RKO (cell line): ENCODE measurements at regions not wholly inside any gene's neighbourhood (a gene's known extent, or its start where the extent isn't known, plus 50 kb on each side); places are given as distances from the start of the nearest gene placed in this dataset.
"Not testable (repeated sequence)": the region's sequence is repeated elsewhere in the genome, so short reads cannot be mapped to it uniquely, and the experiment has no call there.

ENCODE experiments used
- DNase-seq: peaks from one replicate; pipeline ENCODE4 v3.0.0-alpha.2; 2016; ENCODE audit warnings: low spot score

DNA sequence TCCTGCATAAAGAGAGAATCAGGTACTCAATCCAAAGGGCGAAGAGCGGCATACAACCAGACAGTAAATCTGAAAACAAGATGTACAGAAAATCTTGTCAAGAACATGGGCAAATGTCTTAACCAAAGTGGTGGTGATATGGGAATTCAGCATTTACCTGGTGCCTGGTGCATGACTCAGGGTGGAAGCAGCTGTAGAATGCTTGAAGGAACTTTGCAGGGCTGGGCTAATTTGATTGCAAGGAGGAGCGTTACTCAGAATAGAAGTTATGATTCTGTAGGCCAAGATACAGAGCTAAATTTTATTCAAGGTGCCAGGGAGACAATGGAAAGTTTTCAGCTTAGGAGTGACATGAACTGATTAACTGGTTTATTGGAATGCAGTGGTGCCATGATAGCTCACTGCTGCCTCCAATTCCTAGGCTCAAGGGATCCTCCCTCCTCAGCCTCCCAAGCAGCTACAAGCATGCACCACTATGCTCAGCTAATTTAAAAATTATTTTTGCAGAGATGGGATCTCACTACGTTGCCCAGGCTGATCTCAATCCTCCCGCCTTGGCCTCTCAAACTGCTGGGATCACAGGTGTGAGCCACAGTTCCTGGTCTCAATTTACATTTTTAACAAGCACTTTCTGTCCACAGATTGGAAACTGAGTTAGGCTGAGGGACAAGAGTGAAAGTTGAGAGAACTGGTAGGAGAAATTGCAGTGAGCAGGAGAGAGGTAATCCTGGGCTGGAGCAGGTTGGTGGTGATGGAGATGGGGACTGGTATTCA, 91.5 kb upstream of the TBC1D5 start:
- no peak for DNase-seq

DNA sequence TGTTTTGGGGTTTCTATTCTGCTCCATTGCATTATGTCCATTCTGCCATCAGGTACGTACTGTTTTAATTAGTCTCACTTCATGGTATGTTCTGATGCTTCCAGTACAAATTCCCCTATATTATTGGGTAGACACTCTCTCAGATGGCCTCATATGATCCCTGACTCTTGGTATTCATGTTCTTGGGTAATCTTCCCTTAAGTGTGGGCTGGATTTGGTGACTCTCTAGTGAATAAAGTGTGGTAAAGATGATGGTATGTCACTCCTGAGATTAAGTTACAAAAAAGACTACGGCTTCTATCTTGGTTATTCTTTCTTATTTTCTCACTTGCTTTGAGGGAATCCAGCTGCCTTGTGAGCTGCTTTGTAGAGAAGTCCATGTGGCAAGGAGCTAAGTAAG, 89.6 kb upstream of the TBC1D5 start:
- DNase-seq = no peak

DNA sequence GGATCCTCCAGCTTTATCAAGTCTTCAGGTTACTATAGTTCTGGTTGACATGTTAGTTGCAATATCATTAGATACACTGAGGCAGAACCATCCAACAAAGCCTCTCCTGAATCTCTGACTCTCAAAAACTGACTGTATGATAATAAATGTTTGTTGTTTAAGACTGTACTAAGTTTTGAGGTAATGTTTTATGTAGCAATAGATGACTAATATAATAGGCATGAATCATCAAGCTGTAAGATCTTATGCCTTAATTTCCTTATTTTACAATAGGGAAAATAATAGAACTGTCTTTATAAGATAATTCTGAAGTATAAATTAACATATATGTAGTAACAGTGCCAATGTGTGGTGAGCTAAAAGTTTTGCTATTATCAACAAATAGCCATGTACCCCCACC, 88.9 kb upstream of the TBC1D5 start:
- peak; percentile 7 for DNase-seq

DNA sequence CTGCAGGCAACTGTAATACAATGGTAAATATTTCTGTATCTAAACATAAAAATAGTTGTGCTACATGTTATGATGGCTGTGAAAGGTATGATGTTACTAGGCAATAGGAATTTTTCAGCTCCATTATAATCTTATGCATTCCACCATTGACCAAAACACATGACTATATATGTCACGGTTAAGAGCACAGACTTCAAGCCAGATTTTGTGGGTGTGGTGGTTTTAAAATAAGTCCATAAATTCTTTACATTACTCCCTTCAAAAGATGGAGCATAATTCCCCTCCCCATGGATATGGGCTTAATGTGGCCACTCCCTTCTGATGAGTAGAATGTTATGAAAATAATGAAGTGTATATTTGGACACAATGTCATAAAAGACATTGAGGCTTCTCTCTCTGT, 88.4 kb upstream of the TBC1D5 start:
- DNase-seq = no peak

DNA sequence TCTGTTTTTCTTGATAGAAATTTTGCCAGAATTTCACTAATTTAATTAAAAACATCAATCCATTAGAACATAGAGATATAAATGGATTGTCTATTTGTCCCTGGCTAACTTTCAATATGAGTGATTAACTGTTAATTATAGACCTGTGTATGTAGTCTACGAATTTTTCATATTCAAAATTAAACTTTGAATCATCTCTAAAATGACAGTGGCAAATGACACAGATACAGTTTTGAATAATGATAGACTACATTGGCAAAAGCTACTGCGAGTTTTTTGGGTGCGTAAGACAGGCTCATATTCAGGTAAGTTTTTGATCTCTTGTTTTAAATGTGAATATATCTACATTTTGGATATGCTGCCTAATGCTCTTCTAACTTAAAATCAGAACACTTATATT, 86.0 kb upstream of the TBC1D5 start:
- no peak for DNase-seq

DNA sequence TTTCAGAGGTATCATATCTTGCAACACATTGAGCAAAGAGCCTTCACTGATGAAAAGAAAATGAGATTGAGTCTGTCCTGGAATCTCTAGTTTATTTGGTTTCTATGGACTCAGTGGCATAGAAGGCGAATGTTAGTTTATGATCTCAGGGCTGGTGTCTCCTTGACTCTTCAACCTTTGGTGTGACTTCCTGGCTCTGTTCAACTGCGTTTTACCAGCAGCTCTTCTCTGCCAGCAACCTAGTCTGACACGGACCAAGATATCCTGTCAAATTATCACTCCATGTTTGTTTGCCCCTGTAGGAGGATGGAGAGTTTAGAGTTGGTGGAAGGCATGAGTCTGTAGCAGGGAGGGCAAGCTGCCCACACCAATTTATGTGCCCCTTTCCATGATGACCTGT, 82.9 kb upstream of the TBC1D5 start:
- DNase-seq = no peak

DNA sequence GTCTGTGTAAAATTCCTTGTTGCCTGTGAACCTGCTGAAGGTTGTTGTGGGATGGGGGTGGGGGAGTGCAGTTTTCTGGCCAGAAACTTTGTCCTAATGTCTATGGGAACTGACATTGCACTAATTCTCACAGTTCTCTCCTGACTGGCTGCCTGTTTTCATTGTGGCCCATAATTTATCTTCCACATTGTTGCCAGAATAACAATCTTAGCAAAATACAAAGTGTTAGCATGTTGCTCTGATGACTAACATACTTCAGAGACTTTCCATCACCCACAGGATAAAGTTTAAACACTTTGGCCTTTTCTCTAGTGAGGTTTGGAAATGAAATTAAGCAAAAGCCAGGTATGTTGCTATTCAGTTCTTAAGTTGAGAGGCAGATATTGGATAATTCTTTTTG, 81.4 kb upstream of the TBC1D5 start:
- no peak for DNase-seq

DNA sequence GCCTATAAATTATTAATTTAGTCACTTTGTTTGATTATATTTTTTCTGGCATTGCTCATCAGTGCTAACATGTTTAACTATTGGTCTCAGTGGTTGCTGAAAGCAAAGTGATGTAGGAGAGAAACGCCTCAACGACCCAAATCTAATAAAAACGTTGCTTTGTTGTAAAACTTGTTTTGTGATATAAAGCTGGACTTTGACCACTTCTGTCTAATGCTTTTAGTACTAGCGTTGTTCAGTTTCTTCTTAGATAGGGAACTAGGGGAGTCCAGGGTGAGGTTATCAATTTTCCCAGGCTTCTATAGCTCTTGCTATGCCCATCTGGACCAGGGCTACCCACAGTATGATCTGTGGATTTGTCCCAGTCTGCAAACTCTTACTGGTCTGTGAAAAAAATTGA, 80.6 kb upstream of the TBC1D5 start:
- no peak for DNase-seq

DNA sequence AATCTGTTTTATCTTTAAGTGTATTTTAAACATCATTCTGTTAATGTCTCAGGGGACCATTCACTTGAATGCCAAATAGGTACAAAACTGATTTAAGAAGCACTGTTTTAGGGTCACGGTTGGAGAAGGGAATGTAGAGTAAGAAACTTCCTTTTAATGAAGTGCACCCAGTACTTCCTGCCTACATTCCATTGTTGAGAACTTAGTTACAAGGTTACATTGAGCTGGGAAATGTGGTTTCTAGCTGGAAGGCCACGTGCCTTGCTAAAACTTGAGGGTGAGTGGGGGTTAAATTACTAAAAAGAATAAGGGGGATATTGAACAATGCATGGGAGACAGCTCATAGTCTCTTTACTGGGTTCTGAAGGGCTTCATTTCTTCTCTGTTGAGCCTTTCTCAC, 78.3 kb upstream of the TBC1D5 start:
- no peak for DNase-seq

DNA sequence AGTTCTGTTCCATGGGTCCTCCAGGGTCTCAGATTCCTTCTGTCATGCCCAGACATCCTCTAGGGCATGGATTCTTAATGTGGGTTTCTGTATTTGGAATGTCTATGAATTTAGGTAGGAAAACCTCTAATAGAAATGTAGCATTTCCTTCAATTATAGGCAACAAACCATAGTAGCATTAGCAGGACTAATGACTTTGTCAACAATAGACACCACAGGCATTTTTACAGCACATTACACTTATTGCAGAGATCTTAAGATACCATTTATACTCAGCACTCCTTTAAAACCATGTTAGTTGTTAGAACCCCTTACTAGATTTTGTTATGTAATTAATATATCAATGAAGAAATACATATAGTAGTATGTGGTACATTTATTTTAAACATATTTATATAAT, 77.8 kb upstream of the TBC1D5 start:
- no peak for DNase-seq

DNA sequence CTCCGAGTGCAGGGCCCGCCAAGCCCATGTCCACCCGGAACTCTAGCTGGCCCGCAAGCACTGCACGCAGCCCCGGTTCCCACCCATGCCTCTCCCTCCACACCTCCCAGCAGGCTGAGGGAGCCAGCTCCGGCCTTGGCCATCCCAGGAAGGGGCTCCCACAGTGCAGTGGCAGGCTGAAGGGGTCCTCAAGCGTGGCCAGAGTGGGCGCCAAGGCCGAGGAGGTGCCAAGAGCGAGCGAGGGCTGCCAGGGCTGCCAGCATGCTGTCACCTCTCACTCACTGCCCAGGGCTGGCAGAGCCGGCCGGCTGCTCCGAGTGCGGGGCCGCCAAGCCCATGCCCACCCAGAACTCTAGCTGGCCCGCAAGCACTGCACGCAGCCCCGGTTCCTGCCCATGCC, 75.5 kb upstream of the TBC1D5 start:
- not testable (repeated sequence) for DNase-seq

DNA sequence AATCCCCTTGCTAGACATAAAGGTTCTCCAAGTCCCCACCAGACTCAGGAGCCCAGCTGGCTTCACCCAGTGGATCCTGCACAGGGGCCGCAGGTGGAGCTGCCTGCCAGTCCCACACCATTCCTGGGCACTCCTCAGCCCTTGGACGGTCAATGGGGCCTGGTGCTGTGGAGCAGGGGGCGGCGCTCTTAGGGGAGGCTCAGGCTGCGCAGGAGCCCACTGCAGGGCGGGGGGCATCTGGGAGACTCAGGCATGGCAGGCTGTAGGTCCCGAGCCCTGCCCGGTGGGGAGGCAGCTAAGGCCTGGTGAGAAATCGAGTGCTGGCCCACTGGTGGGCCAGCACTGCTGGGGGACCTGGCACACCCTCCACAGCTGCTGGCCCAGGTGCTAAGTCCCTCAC, 75.1 kb upstream of the TBC1D5 start:
- DNase-seq = no peak

DNA sequence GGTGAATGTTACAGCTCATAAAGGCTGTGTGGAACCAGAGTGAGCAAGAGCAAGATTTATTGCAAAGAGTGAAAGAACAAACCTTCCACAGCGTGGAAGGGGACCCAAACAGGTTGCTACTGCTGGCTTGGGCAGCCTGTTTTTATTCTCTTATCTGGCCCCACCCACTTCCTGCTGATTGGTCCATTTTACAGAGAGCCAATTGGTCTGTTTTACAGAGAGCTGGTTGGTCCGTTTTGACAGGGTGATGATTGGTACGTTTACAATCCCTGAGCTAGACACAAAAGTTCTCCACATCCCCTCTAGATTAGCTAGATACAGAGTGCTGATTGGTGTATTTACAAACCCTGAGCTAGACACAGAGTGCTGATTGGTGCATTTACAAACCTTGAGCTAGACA, 74.4 kb upstream of the TBC1D5 start:
- not testable (repeated sequence) for DNase-seq

DNA sequence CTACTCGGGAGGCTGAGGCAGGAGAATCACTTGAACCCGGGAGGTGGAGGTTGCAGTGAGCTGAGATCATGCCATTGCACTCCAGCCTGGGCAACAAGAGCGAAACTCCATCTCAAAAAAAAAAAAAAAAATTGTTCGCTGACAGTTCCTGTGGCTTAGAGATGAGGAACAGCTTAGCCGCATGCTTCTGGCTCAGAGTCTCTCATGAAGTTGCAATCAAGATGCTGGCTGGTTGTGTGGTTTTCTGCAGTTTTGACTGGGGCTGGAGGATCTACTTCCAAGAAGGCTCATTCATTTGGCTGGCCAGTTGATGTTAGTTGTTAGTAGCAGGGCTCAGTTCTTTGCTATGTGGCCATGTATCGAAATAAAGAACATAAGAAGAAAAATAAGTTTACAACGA, 69.9 kb upstream of the TBC1D5 start:
- not testable (repeated sequence) for DNase-seq

DNA sequence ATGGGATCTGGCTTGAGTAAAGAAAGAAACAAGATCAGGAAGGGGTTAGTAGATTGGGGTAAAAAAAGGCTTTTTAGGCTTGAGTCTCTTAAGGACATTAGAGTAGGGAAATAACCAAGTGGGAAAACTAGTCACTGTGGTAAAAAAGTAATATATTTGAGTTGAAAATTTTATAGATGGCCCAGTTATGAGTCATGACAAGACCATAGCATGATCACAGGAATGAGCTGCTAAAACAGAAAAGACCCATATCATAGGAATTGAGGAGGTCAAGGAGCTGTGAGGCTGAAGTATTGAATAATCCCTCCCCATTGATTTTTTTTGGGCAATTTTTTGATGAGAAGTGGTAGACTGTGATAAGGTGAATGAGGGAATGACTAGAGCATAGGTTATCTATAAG, 69.2 kb upstream of the TBC1D5 start:
- DNase-seq = no peak

DNA sequence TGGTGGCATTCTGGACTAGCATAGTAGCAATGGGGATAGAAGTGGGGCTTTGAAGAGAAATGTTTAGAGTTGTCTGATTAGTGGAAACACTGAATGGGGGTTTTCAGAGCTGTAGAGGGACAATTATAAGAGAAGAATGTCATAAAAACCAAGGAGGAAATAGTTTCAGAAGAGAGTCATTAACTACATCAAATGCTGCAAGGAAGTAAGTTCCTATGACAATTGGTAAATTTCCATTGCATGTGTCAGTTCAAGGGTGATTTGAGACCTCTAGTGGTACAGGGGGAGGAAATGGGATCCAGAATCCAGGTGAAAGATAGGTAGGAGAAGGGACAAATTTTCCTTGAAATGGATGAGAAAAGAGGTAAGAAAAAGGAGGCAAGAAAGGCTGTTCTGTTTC, 68.3 kb upstream of the TBC1D5 start:
- peak; percentile 25 for DNase-seq

DNA sequence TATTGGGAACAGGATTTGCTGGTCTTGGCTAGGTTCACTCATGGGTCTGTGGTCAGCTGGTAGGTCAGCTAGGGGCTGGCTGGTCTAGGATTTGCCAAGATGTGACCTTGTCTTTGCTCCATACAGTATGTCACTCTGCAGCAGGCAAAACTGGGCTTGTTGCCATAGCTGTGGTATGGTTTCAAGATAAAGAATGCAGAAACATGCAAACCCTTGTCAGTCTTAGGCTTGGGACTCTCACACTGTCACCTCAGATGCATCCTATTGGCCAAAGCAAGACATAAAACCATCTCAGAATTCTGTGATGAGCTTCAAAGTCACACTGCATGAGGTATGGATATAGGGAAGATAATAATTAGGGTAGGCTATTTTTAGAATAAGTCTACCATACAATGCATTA, 66.6 kb upstream of the TBC1D5 start:
- no peak for DNase-seq

DNA sequence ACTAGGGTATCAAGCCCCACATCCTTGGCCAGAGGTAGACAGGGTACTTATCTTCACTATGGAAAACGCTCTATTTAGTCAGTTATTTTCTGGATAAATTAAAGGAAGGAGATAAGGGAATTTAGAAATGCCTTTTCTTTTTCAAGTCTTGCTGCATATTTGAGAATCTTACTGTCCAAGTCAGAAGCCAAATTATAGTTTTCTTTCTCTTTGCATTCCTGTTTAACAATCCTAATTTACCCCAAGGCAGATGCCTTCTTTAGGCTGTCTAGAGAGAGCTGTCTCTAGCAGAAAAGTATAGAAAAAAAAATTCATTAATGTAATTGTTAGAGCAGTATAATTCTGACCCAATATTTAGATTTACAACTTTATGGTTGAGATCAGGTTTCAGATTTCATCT, 64.4 kb upstream of the TBC1D5 start:
- no peak for DNase-seq

DNA sequence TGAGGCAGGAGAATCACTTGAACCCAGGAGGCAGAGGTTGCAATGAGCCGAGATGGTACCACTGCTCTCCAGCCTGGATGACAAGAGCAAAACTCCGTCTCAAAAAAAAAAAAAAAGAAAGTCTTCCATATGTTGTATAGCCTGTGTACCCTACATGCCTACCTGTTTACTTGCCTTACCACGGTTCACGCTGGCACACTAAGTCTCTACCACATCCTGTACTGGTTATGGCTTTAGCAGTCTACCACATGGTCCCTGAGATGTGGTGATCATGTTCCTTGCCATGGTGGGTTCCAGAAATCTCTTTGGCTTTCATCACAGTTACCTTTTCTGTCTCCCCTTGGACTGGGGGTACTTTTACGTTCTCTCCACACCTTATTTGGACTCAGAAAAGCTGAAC, 63.8 kb upstream of the TBC1D5 start:
- DNase-seq = no peak

DNA sequence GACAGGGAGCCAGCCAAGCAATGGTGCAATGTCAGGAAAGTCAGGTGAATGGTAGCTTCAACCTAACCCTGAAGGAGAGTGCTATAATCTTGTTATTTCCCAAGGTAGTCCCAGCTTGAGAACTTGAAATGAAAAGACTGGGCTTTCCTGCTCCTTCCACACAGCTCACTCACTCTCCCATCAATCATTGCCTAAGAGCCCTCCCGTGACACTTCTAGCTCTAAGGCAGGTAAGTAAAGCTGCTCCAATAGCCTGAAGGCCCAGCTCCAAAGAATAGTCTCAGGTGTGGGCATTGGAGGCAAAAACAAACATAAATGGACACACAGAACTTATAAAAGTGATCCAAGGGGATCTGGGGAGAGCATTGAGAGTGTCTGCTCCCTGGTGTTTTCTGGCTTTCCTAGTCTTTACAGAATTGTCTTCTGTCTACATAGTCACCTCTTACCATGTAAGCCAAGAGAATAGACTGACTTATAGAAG, 63.1 kb upstream of the TBC1D5 start:
- DNase-seq = no peak

DNA sequence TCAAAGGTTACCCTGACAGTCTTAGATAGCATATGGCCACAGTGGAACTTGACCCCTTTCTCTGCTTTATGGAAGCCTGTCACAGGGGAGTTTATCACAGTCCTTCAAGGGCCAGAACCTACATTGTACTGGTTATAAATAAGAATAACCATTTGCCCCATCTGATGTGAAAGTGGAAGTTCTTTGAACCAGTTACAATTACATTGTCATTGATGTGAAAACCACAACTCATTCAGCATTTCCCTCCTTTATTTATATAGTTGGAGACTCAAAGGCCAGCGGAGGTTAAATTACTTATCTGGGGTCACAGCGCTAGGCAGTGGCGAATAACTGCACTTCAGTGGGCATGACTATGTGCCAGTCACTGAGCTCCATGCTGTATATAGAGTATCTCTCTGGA, 60.5 kb upstream of the TBC1D5 start:
- DNase-seq = no peak

DNA sequence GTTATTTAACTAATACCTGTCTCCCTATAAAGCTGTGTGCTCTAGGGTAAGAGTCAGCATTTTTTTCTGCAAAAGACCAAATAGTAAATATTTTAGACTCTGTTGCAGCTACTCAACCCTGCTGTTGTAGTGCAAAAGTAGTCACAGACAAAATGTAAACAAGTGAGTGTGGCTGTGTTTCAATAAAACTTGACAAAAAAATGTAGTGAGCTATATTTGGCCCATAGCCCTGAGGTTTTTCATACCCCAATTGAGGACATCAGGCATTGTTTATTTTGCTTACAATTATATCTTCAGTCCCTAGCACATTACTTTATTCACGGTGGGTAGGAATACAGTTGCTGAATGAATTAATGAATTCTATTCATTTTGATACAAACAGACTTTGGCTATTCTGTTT, 58.7 kb upstream of the TBC1D5 start:
- no peak for DNase-seq

DNA sequence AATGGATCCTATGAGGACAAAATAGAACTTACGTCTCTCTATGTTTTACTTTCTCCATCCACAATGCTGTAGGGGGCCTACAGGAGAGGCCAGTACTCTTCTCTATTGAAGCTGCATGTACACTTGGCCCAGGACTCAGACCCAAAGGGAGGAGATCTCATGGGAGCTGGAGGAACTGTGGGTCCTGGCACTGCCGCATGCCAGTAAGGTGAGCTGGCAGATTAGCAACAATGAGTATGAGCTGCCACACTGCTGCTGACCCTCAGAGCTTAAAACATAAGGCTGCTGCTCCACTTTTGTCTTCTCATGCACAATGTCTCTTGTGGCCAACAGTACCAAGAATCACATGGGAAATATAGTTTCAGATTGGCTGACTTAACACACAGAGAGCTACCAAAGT, 57.8 kb upstream of the TBC1D5 start:
- DNase-seq = peak; percentile 37

DNA sequence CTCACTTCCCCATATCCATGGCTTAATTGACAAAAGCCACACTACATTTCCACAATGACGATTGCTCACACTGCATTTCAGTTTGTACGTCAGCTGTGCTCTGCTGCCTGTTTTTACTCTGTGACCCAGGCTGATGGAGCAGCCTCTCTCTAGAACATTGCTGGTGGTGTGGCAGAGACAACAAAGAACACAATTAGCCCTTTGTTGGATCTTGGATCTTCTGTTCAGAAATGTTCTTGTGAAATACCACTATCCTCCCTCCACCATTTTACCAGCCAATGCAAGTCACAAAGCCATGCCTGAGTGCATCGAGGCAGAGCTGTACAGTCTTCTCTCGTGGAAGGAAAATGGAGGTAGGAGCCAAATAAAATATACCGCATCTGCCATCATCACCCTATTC, 56.9 kb upstream of the TBC1D5 start:
- no peak for DNase-seq

DNA sequence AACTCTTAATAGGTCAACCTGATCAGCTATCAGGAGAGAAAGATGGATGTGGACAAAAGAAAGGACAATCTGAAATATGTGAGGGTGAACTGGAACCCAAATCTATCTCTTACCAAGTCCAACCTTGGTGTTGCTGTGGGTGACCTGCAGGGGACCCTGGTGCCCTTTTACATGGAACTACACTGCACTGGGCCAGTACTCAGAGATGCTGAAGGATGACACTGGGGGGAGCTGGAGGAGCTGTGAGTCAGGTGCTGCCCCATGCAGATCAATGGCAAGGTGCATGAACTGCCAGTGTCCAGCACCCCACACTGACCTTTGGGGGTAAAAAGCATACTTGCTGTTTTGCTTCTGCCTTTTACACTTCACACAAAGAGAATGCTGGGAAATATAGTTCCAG, 55.6 kb upstream of the TBC1D5 start:
- no peak for DNase-seq
